Testis (tissue), 2 donors: ENCODE measurements at regions not wholly inside any gene's neighbourhood (a gene's known extent, or its start where the extent isn't known, plus 50 kb on each side); places are given as distances from the start of the nearest gene placed in this dataset.

Source experiments
- DNase-seq: peaks from one replicate; pipeline ENCODE4 v3.0.0-alpha.2; 2019
- H3K27ac ChIP-seq, 2 donors: fragments of 200-600 bp; sonication (generic); one replicate each; pipeline ENCODE4 v1.5.1; 2019
- H3K27me3 ChIP-seq: fragments of 200-600 bp; sonication (generic); one replicate; pipeline ENCODE4 v1.5.1; 2019
- H3K36me3 ChIP-seq: fragments of 200-600 bp; sonication (generic); one replicate; pipeline ENCODE4 v1.5.1; 2017; ENCODE audit warnings: low read depth; ENCODE audit errors: missing control alignments
- H3K4me1 ChIP-seq: fragments of 200-600 bp; sonication (generic); one replicate; pipeline ENCODE4 v1.5.1; 2019
- H3K4me3 ChIP-seq, 2 donors: fragments of 200-600 bp; sonication (generic); one replicate each; pipeline ENCODE4 v1.5.1; 2017 to 2019
- H3K9me3 ChIP-seq: fragments of 200-600 bp; sonication (generic); one replicate; pipeline ENCODE4 v1.5.1; 2017
- CTCF ChIP-seq, 3 experiments: fragments of 450-650 bp in 2 of 3; fragments of 200-600 bp in 1 of 3; sonication (generic) in 1 of 3; IDR thresholded peaks; one replicate each; pipeline ENCODE4 v1.5.1; 2016 to 2019; ENCODE audit warnings: antibody characterized with exemption in 3 of 3, mild to moderate bottlenecking in 2 of 3, moderate library complexity in 1 of 3
- POLR2A ChIP-seq: fragments of 450-650 bp; IDR thresholded peaks from one replicate; pipeline ENCODE4 v1.6.1; 2017; ENCODE audit warnings: antibody characterized with exemption, mild to moderate bottlenecking, moderate library complexity
- WGBS, 2 donors: methylation state at CpG; one replicate each; pipeline ENCODE4 v1.1.5; 2018; 5-methylcytosine and 5-hydroxymethylcytosine counted together
- intact Hi-C: fragments of 100-400 bp; cut with DNase I; formaldehyde crosslinking; loops from one replicate; pipeline ENCODE4 v1.15.1; 2023; ENCODE audit warnings: low total_unique reads

DNA sequence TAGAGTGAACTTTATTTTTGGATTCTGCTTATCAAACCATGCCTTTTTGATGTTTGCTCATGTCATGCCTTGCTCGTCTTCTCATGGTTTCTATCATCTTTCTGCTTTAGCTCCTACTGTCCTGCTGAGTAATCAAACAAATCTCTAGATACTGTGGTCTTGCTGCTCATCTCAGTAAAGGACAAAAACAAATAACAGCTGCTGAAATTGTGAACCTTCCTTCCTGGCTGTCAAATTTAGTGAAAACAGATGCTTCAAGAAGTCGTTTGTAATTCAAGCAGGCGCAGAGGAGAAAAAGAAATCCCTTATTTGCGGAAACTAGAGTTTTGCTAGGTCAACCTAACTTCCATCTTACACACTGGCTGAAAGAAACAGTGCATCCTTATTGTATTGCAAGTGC, 616.1 kb upstream of the ALCAM start:
- no peaks in the 10 kb centered on the region for H3K9me3 ChIP-seq
- H3K27ac ChIP-seq: no peak overlapping the region
- no peak overlapping the region for H3K4me3 ChIP-seq
- no peak for DNase-seq
- no peaks in the 10 kb centered on the region for H3K36me3 ChIP-seq
- WGBS, 2 donors: 39 to 60% methylated on average over 4 of the region's 4 CpGs
- no peaks in the 10 kb centered on the region for H3K4me1 ChIP-seq
- TF ChIP-seq POLR2A: no peak
- no peak for TF ChIP-seq CTCF (IDR thresholded peaks at IDR 0.05)
- no peaks in the 10 kb centered on the region for H3K27me3 ChIP-seq
- intact Hi-C loops: no loop called here

GRCh38 chr3:104755791-104756190, 610.9 kb upstream of the ALCAM start:
- TF ChIP-seq CTCF (IDR thresholded peaks at IDR 0.05) (no peak), POLR2A (no peak)
- H3K9me3 ChIP-seq: no peaks in the 10 kb centered on the region
- no peak overlapping the region for H3K27ac ChIP-seq
- intact Hi-C loops: no loop called here
- H3K27me3 ChIP-seq: no peaks in the 10 kb centered on the region
- DNase-seq: no peak
- no peak overlapping the region for H3K4me3 ChIP-seq
- no peaks in the 10 kb centered on the region for H3K36me3 ChIP-seq
- no peaks in the 10 kb centered on the region for H3K4me1 ChIP-seq
- 83 to 100% methylated on average over 1 of the region's 1 CpG for WGBS, 2 donors

- Histone ChIP-seq H3K36me3 (no peaks in the 10 kb centered on the region), H3K4me1 (peaks cover 3% of the 10 kb centered on the region), H3K27me3 (no peaks in the 10 kb centered on the region), H3K9me3 (no peaks in the 10 kb centered on the region), H3K4me3 (no peak overlapping the region), H3K27ac (no peak overlapping the region)
- intact Hi-C loops: no loop called here
- no peak for DNase-seq
- TF ChIP-seq CTCF (IDR thresholded peaks at IDR 0.05) (no peak), POLR2A (no peak)
Observed at GRCh38 chr3:104763007-104763406, 603.7 kb upstream of the ALCAM start.

DNA sequence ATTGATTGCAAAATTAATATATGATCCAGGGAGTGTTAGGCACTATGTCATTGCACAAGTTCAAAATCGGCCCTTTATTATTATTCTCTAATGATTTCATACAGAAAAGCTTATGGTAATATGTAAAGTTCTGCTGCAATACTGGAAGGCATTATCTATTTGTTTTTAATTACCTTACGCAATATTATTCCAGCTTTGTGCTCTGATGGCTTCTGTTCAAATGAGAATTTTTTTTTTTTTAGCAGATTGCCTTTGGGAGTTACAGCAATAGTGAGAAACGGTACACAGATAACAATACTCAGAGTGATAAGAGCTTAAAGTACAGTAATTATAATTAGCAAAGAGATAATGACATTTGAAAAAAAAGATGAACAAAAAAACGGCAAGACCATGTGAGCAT, 602.2 kb upstream of the ALCAM start:
- WGBS, 2 donors: 56 to 57% methylated on average over 4 of the region's 4 CpGs
- no peak for DNase-seq
- H3K4me3 ChIP-seq: no peak overlapping the region
- intact Hi-C loops: no loop called here
- H3K9me3 ChIP-seq: no peaks in the 10 kb centered on the region
- H3K27ac ChIP-seq: no peak overlapping the region
- no peaks in the 10 kb centered on the region for H3K27me3 ChIP-seq
- TF ChIP-seq CTCF (IDR thresholded peaks at IDR 0.05) (no peak), POLR2A (no peak)
- no peaks in the 10 kb centered on the region for H3K36me3 ChIP-seq
- H3K4me1 ChIP-seq: peaks cover 3% of the 10 kb centered on the region

- Histone ChIP-seq H3K4me1 (no peaks in the 10 kb centered on the region), H3K9me3 (no peaks in the 10 kb centered on the region), H3K27ac (no peak overlapping the region), H3K36me3 (no peaks in the 10 kb centered on the region), H3K4me3 (no peak overlapping the region), H3K27me3 (no peaks in the 10 kb centered on the region)
- 81 to 88% methylated on average over 3 of the region's 3 CpGs for WGBS, 2 donors
- no peak for DNase-seq
- intact Hi-C loops: no loop called here
- no peak for TF ChIP-seq CTCF (IDR thresholded peaks at IDR 0.05)
- no peak for TF ChIP-seq POLR2A
Observed at GRCh38 chr3:104768886-104769285, 597.8 kb upstream of the ALCAM start.
